ENCODE measurements at regions not wholly inside any gene's neighbourhood (a gene's known extent, or its start where the extent isn't known, plus 50 kb on each side); places are given as distances from the start of the nearest gene placed in this dataset.

DNA sequence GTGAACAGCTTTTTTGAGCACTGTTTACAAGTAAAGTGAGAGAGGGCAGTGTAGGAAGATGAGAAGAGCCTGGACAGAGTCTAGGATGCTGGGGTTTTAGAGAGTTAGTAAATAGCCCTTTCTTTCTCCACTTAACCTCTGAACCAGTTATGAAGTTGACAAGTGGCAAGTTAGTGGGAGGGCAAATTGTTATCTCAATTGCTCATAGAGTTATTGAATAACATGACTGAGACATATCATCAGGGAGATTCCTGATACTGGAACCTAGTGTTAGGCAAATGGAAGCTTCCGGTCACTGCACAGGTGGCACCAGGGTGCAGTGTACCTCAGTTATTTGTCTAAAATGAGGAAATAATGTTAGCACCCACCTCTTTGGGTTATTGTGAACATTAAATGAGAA lies 57.8 kb upstream of the PTPN5 start:
- TF ChIP-seq POLR2A (IDR thresholded peaks at IDR 0.05) = no peak
- TF ChIP-seq, protein P1, sequence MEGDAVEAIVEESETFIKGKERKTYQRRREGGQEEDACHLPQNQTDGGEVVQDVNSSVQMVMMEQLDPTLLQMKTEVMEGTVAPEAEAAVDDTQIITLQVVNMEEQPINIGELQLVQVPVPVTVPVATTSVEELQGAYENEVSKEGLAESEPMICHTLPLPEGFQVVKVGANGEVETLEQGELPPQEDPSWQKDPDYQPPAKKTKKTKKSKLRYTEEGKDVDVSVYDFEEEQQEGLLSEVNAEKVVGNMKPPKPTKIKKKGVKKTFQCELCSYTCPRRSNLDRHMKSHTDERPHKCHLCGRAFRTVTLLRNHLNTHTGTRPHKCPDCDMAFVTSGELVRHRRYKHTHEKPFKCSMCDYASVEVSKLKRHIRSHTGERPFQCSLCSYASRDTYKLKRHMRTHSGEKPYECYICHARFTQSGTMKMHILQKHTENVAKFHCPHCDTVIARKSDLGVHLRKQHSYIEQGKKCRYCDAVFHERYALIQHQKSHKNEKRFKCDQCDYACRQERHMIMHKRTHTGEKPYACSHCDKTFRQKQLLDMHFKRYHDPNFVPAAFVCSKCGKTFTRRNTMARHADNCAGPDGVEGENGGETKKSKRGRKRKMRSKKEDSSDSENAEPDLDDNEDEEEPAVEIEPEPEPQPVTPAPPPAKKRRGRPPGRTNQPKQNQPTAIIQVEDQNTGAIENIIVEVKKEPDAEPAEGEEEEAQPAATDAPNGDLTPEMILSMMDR (IDR thresholded peaks at IDR 0.05 in 4 of 5, conservative IDR thresholded peaks at IDR 0.05 in 1 of 5) = no peak

Data from gastrocnemius medialis (tissue), 4 donors.